OCI-LY3 (cell line): ENCODE measurements at regions not wholly inside any gene's neighbourhood (a gene's known extent, or its start where the extent isn't known, plus 50 kb on each side); places are given as distances from the start of the nearest gene placed in this dataset.

Source experiments
- H2AFZ ChIP-seq: fragments of 200-600, 300-600 bp; shearing (Covaris generic); 2 replicates; pipeline ENCODE4 v1.6.0; 2014; ENCODE audit warnings: antibody characterized with exemption, low read depth, low read length
- H3K27ac ChIP-seq: fragments of 200-600, 300-600 bp; sonication (generic); 2 replicates; pipeline ENCODE4 v1.5.1; 2014; ENCODE audit warnings: mild to moderate bottlenecking, low read length, moderate library complexity, mixed read lengths
- H3K27me3 ChIP-seq: fragments of 200-600, 300-600 bp; sonication (generic); 2 replicates; pipeline ENCODE4 v1.6.1; 2014; ENCODE audit warnings: low read depth, low read length, mixed read lengths
- H3K36me3 ChIP-seq: fragments of 200-600, 300-600 bp; sonication (generic); replicated peaks from 2 replicates; pipeline ENCODE3; 2014; ENCODE audit warnings: low read depth, low read length, mixed read lengths
- H3K4me1 ChIP-seq: fragments of 300-600, 200-600 bp; sonication (generic); 2 replicates; pipeline ENCODE4 v1.6.1; 2014; ENCODE audit warnings: low read length, mixed read lengths
- H3K4me2 ChIP-seq: fragments of 200-600, 300-600 bp; sonication (generic); 2 replicates; pipeline ENCODE4 v1.6.1; 2014; ENCODE audit warnings: low read length, mixed read lengths
- H3K4me3 ChIP-seq: fragments of 300-600, 200-600 bp; sonication (generic); 2 replicates; pipeline ENCODE4 v1.5.1; 2014; ENCODE audit warnings: antibody characterized with exemption, mild to moderate bottlenecking, low read length, moderate library complexity
- H3K79me2 ChIP-seq: fragments of 300-600, 200-600 bp; shearing (Covaris generic); 2 replicates; pipeline ENCODE4 v1.6.1; 2014; ENCODE audit warnings: mild to moderate bottlenecking, low read length, mixed read lengths
- H3K9ac ChIP-seq: fragments of 300-600, 200-600 bp; shearing (Covaris generic); 2 replicates; pipeline ENCODE4 v1.6.0; 2014; ENCODE audit warnings: mild to moderate bottlenecking, low read length, moderate library complexity
- H3K9me3 ChIP-seq: fragments of 200-600, 300-600 bp; shearing (Covaris generic); 2 replicates; pipeline ENCODE4 v1.6.1; 2014; ENCODE audit warnings: low read length, mixed read lengths; ENCODE audit not compliant: insufficient read depth
- H4K20me1 ChIP-seq: fragments of 200-600, 300-600 bp; sonication (generic); 2 replicates; pipeline ENCODE4 v1.6.1; 2016; ENCODE audit warnings: low read length, mixed read lengths; ENCODE audit not compliant: insufficient read depth
- CTCF ChIP-seq: fragments of 200-600, 300-600 bp; sonication (generic); IDR thresholded peaks from 2 replicates; pipeline ENCODE4 v1.5.1; 2014; ENCODE audit warnings: antibody characterized with exemption, low read length, low read depth
- EZH2phosphoT487 ChIP-seq: fragments of 200-600 bp; shearing (Covaris generic); IDR thresholded peaks from 2 replicates; pipeline ENCODE4 v1.6.1; 2018; ENCODE audit warnings: antibody characterized with exemption, mixed run types, low read depth

GRCh38 chr6:126625019-126625418, 285.1 kb downstream of the CENPW start:
- H3K4me3 ChIP-seq = no peak overlapping the region
- no peaks in the 10 kb centered on the region for H3K4me1 ChIP-seq
- no peaks in the 10 kb centered on the region for H3K9me3 ChIP-seq
- H4K20me1 ChIP-seq = no peaks in the 10 kb centered on the region
- no peak for TF ChIP-seq EZH2phosphoT487
- TF ChIP-seq CTCF = no peak
- no peak overlapping the region for H2AFZ ChIP-seq
- H3K36me3 ChIP-seq = no peaks in the 10 kb centered on the region
- H3K27me3 ChIP-seq = no peaks in the 10 kb centered on the region
- no peak overlapping the region for H3K27ac ChIP-seq
- no peak overlapping the region for H3K4me2 ChIP-seq
- H3K79me2 ChIP-seq = no peaks in the 10 kb centered on the region
- no peak overlapping the region for H3K9ac ChIP-seq

GRCh38 chr6:126628125-126628524, 288.2 kb downstream of the CENPW start:
- H3K79me2 ChIP-seq = no peaks in the 10 kb centered on the region
- H2AFZ ChIP-seq = no peak overlapping the region
- no peak overlapping the region for H3K27ac ChIP-seq
- H3K36me3 ChIP-seq = no peaks in the 10 kb centered on the region
- no peaks in the 10 kb centered on the region for H3K4me1 ChIP-seq
- no peak overlapping the region for H3K4me2 ChIP-seq
- H3K27me3 ChIP-seq = no peaks in the 10 kb centered on the region
- TF ChIP-seq EZH2phosphoT487 = no peak
- peak; percentile 8; the same call in 1 of the 2 replicates for TF ChIP-seq CTCF
- no peak overlapping the region for H3K4me3 ChIP-seq
- no peaks in the 10 kb centered on the region for H4K20me1 ChIP-seq
- H3K9ac ChIP-seq = no peak overlapping the region
- no peaks in the 10 kb centered on the region for H3K9me3 ChIP-seq

GRCh38 chr6:126631363-126631762, 291.4 kb downstream of the CENPW start:
- Histone ChIP-seq H3K27me3 (no peaks in the 10 kb centered on the region), H3K4me3 (no peak overlapping the region), H3K36me3 (no peaks in the 10 kb centered on the region), H3K9ac (no peak overlapping the region), H4K20me1 (no peaks in the 10 kb centered on the region), H2AFZ (no peak overlapping the region), H3K4me2 (no peak overlapping the region), H3K27ac (no peak overlapping the region), H3K4me1 (no peaks in the 10 kb centered on the region), H3K9me3 (no peaks in the 10 kb centered on the region), H3K79me2 (no peaks in the 10 kb centered on the region)
- TF ChIP-seq CTCF (no peak), EZH2phosphoT487 (no peak)

- no peak for TF ChIP-seq EZH2phosphoT487
- TF ChIP-seq CTCF = no peak
- Histone ChIP-seq H3K9ac (no peak overlapping the region), H3K27ac (no peak overlapping the region), H3K79me2 (no peaks in the 10 kb centered on the region), H3K4me2 (no peak overlapping the region), H2AFZ (no peak overlapping the region), H3K36me3 (no peaks in the 10 kb centered on the region), H4K20me1 (no peaks in the 10 kb centered on the region), H3K4me3 (no peak overlapping the region), H3K9me3 (no peaks in the 10 kb centered on the region), H3K27me3 (no peaks in the 10 kb centered on the region), H3K4me1 (no peaks in the 10 kb centered on the region)
These were observed 292.4 kb downstream of the CENPW start for GRCh38 chr6:126632271-126632670.
